Prostate gland (tissue), 2 donors: ENCODE measurements at regions not wholly inside any gene's neighbourhood (a gene's known extent, or its start where the extent isn't known, plus 50 kb on each side); places are given as distances from the start of the nearest gene placed in this dataset.

Source experiments
- DNase-seq: peaks from one replicate; pipeline ENCODE4 v3.0.0-alpha.2; 2019; ENCODE audit warnings: low spot score
- H3K27ac ChIP-seq, 2 donors: fragments of 200-600 bp; sonication (generic); 2 replicates each; pipeline ENCODE4 v1.5.1; 2017 to 2019
- H3K27me3 ChIP-seq: fragments of 200-600 bp; sonication (generic); replicated peaks from 2 replicates; pipeline ENCODE4 v1.5.1; 2019; ENCODE audit not compliant: insufficient read depth
- H3K36me3 ChIP-seq, 2 donors: fragments of 200-600 bp; sonication (generic); 1 replicate in 1 of 2; 2 replicates in 1 of 2; pipeline versions ENCODE4 v1.5.1 to v1.8.1; 2017 to 2019
- H3K4me1 ChIP-seq: fragments of 200-600 bp; sonication (generic); replicated peaks from 2 replicates; pipeline ENCODE4 v1.5.1; 2019
- H3K4me3 ChIP-seq, 2 donors: fragments of 200-600 bp; sonication (generic); 2 replicates each; pipeline ENCODE4 v1.5.1; 2017 to 2019
- H3K9me3 ChIP-seq: fragments of 200-600 bp; sonication (generic); 2 replicates; pipeline ENCODE4 v1.5.1; 2017
- POLR2A ChIP-seq: fragments of 450-650 bp; IDR thresholded peaks from one replicate; pipeline ENCODE4 v1.6.1; 2016; ENCODE audit warnings: antibody characterized with exemption, mild to moderate bottlenecking
- POLR2AphosphoS5 ChIP-seq: sonication (generic); formaldehyde crosslinking; IDR thresholded peaks from one replicate; pipeline ENCODE4 v1.6.1; 2017; ENCODE audit warnings: antibody characterized with exemption
- WGBS: methylation state at CpG from one replicate; pipeline ENCODE4 v1.1.5; 2018; 5-methylcytosine and 5-hydroxymethylcytosine counted together
- intact Hi-C: fragments of 100-400 bp; cut with DNase I; formaldehyde crosslinking; loops from one replicate; pipeline ENCODE4 v1.14.2; 2022
- TF ChIP-seq, protein P1 (sequence below), 4 experiments: fragments of 200-600 bp in 2 of 4; fragments of 450-650 bp in 2 of 4; sonication (generic) in 2 of 4; IDR thresholded peaks; 1 replicate in 3 of 4; 2 replicates in 1 of 4; pipeline ENCODE4 v1.5.1; 2016 to 2019; ENCODE audit warnings: antibody characterized with exemption in 4 of 4, mild to moderate bottlenecking in 2 of 4, moderate library complexity in 2 of 4

DNA sequence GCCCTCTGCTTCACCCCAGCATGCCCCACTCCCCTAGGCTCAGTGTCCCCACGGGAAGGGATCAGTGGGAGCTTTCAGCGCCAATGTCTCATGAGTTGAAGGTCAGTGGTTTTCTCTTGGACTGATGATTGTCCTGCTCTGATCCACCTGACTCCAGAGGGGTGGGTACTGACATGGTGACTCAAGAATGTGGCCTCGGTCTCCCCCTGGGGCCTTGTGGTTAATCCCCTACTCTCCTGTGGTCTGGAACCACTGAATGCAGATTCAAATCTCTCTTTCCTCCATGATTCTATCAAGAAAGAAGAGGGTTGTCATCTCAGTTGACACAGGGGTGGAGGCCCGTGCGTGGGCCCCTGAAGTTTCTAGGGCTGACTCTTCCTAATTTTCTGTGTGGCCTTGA lies 176.9 kb downstream of the RPS24 start:
- Histone ChIP-seq H3K4me1 (no peaks in the 10 kb centered on the region), H3K27ac (no peak overlapping the region), H3K4me3 (no peak overlapping the region), H3K27me3 (no peaks in the 10 kb centered on the region), H3K36me3 (no peaks in the 10 kb centered on the region), H3K9me3 (no peaks in the 10 kb centered on the region)
- 96% methylated on average over 5 of the region's 5 CpGs for WGBS
- intact Hi-C loops: loop anchor here (2.0 to 10.0 kb wide), 5 partner anchors 92 to 987 kb away; no protein-coding TSS in a partner anchor
- no peak for DNase-seq
- TF ChIP-seq POLR2AphosphoS5 (no peak), POLR2A (no peak)
- TF ChIP-seq, protein P1, sequence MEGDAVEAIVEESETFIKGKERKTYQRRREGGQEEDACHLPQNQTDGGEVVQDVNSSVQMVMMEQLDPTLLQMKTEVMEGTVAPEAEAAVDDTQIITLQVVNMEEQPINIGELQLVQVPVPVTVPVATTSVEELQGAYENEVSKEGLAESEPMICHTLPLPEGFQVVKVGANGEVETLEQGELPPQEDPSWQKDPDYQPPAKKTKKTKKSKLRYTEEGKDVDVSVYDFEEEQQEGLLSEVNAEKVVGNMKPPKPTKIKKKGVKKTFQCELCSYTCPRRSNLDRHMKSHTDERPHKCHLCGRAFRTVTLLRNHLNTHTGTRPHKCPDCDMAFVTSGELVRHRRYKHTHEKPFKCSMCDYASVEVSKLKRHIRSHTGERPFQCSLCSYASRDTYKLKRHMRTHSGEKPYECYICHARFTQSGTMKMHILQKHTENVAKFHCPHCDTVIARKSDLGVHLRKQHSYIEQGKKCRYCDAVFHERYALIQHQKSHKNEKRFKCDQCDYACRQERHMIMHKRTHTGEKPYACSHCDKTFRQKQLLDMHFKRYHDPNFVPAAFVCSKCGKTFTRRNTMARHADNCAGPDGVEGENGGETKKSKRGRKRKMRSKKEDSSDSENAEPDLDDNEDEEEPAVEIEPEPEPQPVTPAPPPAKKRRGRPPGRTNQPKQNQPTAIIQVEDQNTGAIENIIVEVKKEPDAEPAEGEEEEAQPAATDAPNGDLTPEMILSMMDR (IDR thresholded peaks at IDR 0.05): no peak

DNA sequence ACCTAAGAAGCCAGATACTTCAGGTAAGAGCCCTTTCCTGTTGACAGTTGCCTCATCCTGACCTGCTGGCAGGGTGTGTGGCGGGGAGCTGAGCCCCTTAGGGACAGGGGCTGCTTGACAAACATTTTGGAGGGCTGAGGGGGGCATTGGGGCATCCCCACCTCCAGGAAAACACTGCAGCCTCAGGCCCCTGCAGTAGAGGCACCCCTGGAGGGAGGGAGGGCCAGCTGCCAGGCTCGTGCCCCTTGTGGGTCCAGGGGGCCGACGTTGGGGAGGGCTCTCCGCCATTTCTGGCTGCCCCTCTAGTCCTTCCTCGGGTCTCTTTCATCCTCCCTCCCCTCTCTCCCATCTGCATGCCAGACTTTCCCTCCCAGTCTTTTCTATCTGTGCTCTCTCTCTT lies 177.3 kb downstream of the RPS24 start:
- no peak overlapping the region for H3K4me3 ChIP-seq
- intact Hi-C loops: loop anchor here (2.0 to 10.0 kb wide), 5 partner anchors 92 to 986 kb away; no protein-coding TSS in a partner anchor
- no peak overlapping the region for H3K27ac ChIP-seq
- TF ChIP-seq, protein P1 (IDR thresholded peaks at IDR 0.05): no peak
- no peaks in the 10 kb centered on the region for H3K4me1 ChIP-seq
- no peaks in the 10 kb centered on the region for H3K9me3 ChIP-seq
- H3K27me3 ChIP-seq: no peaks in the 10 kb centered on the region
- H3K36me3 ChIP-seq: no peaks in the 10 kb centered on the region
- 89% methylated on average over 6 of the region's 6 CpGs for WGBS
- no peak for DNase-seq

DNA sequence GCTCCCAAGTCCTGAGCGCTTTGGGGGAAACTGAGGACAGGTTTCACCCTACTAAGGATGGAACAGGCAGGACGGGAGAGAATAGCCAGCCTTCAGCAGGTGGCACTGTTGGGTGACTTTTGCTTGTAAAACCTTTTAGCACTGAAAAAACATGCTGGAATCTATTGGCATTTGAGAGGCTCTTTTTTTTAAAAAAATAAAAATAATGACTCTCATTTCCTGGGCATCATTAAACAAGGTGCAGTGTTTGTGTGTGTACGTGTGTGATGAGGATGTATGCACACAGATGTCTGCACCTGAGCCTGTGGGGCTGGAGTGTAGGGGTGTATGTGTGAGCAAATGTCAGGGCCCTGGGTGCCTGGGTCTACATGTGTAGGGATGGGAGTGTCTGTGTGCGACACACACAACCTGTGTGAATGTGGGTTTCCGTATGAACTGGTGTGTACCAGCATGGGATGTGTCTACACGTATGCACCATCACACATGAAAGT lies 177.9 kb downstream of the RPS24 start:
- 65% methylated on average over 6 of the region's 6 CpGs for WGBS
- Histone ChIP-seq H3K4me1 (no peaks in the 10 kb centered on the region), H3K27me3 (no peaks in the 10 kb centered on the region), H3K27ac (no peak overlapping the region), H3K36me3 (no peaks in the 10 kb centered on the region), H3K4me3 (no peak overlapping the region), H3K9me3 (no peaks in the 10 kb centered on the region)
- intact Hi-C loops: loop anchor here (2.0 to 10.0 kb wide), 5 partner anchors 91 to 986 kb away; no protein-coding TSS in a partner anchor
- TF ChIP-seq POLR2AphosphoS5: no peak
- no peak for TF ChIP-seq POLR2A
- TF ChIP-seq, protein P1 (IDR thresholded peaks at IDR 0.05): peak; percentile 18 to 64 (median 48)
- peak; percentile 25 for DNase-seq

DNA sequence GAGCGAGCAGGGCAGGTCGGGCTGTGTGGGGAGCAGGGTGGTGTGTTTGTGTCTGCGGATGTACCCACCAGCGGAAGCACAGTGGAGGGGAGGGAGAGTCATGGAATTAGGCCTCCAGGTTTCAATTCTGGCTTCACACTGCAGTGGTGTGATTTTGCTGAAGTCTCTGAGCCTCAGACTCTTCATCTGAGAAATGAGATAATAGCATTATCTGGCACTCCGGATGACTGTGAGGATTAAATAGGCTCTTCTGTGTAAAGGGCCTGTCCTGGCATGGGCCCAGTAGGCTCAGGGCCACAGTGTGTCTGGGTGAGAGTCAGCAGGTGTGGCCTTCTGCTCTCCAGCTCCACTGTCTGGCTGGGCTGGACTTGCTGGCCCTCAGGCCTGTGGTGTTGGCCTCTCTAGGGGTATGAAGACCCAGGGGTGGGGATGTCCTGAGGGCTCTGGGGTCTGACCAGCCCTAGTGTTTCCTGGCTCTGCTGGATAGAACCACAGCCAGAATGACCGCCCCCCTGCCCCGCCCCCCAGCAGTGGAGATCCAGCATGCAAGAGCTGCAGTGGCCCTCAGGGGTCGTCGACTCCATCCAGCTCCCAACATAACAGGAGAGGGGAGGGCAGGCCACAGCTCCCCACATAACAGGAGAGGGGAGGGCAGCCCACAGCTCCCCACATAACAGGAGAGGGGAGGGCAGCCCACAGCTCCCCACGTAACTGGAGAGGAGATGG lies 178.6 kb downstream of the RPS24 start:
- Histone ChIP-seq H3K27ac (no peak overlapping the region), H3K4me1 (no peaks in the 10 kb centered on the region), H3K27me3 (no peaks in the 10 kb centered on the region), H3K9me3 (no peaks in the 10 kb centered on the region), H3K36me3 (no peaks in the 10 kb centered on the region), H3K4me3 (no peak overlapping the region)
- no peak for DNase-seq
- intact Hi-C loops: loop anchor here (5.0 to 10.0 kb wide), 4 partner anchors 165 to 985 kb away; no protein-coding TSS in a partner anchor
- WGBS: 79% methylated on average over 10 of the region's 10 CpGs
- TF ChIP-seq POLR2A (no peak), POLR2AphosphoS5 (no peak)
- TF ChIP-seq, protein P1 (IDR thresholded peaks at IDR 0.05): no peak

DNA sequence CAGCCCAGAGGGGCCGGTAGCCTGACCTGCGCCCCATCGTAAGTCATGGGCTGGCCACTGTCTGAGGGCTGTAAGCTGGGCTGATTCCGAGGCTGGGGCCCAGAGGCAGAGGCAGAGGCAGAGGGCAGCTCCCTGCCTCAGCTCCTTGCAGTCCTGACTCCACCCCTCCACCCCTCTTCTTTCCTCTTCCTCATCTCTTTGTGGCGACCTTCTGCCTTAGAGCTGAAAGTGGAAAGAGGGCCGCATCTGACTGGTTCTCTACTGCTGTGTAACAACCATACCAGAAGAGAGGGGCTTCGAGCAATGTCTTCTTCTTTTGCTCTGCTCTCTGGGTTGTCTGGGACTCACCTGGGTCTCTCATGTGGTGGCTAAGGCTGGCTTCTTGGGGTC lies 179.1 kb downstream of the RPS24 start:
- Histone ChIP-seq H3K4me3 (no peak overlapping the region), H3K27ac (no peak overlapping the region), H3K4me1 (no peaks in the 10 kb centered on the region), H3K36me3 (no peaks in the 10 kb centered on the region), H3K9me3 (no peaks in the 10 kb centered on the region), H3K27me3 (no peaks in the 10 kb centered on the region)
- TF ChIP-seq POLR2AphosphoS5: no peak
- TF ChIP-seq, protein P1 (IDR thresholded peaks at IDR 0.05): no peak
- no peak for TF ChIP-seq POLR2A
- no peak for DNase-seq
- WGBS: 92% methylated on average over 7 of the region's 7 CpGs
- intact Hi-C loops: loop anchor here (5.0 to 10.0 kb wide), 4 partner anchors 165 to 985 kb away; no protein-coding TSS in a partner anchor
